NCI-H2107 treated with DMSO at 0.1 percent for 48 hours (cell line): ENCODE measurements at regions not wholly inside any gene's neighbourhood (a gene's known extent, or its start where the extent isn't known, plus 50 kb on each side); places are given as distances from the start of the nearest gene placed in this dataset.
"Not testable (repeated sequence)": the region's sequence is repeated elsewhere in the genome, so short reads cannot be mapped to it uniquely, and the experiment has no call there.

ENCODE experiments used
- DNase-seq: peaks from one replicate; lab custom pipeline; 2025; ENCODE audit not compliant: unreplicated experiment; lab: John Stamatoyannopoulos, UW

- no peak for DNase-seq
Measured at GRCh38 chr10:111558211-111558610, 481.4 kb downstream of the ADRA2A start.

- DNase-seq: no peak
Measured at GRCh38 chr10:111560027-111560426, 483.2 kb downstream of the ADRA2A start.

GRCh38 chr10:111561124-111561523 is 484.3 kb downstream of the ADRA2A start:
- no peak for DNase-seq

- DNase-seq: no peak
Measured at GRCh38 chr10:111565542-111565941, 488.7 kb downstream of the ADRA2A start.

GRCh38 chr10:111578076-111578475 is 501.2 kb downstream of the ADRA2A start:
- DNase-seq: no peak

GRCh38 chr10:111579473-111579872 is 502.6 kb downstream of the ADRA2A start:
- no peak for DNase-seq

- no peak for DNase-seq
Measured at GRCh38 chr10:111590703-111591102, 513.9 kb downstream of the ADRA2A start.

GRCh38 chr10:111593578-111593977 is 516.7 kb downstream of the ADRA2A start:
- DNase-seq: no peak

GRCh38 chr10:111595173-111595572 is 518.3 kb downstream of the ADRA2A start:
- DNase-seq: no peak

GRCh38 chr10:111598433-111599059 is 521.7 kb downstream of the ADRA2A start:
- DNase-seq: peak; percentile 1

GRCh38 chr10:111599943-111600342 is 523.1 kb downstream of the ADRA2A start:
- no peak for DNase-seq

- no peak for DNase-seq
Measured at GRCh38 chr10:111600772-111601171, 523.9 kb downstream of the ADRA2A start.

GRCh38 chr10:111612273-111612672 is 535.4 kb downstream of the ADRA2A start:
- no peak for DNase-seq

GRCh38 chr10:111634191-111634590 is 549.4 kb downstream of the GPAM start:
- no peak for DNase-seq

- no peak for DNase-seq
Measured at GRCh38 chr10:111646021-111646420, 537.5 kb downstream of the GPAM start.

GRCh38 chr10:111648046-111648445 is 535.5 kb downstream of the GPAM start:
- DNase-seq: no peak

- DNase-seq: not testable (repeated sequence)
Measured at GRCh38 chr10:111649080-111649479, 534.5 kb downstream of the GPAM start.

GRCh38 chr10:111650088-111650487 is 533.5 kb downstream of the GPAM start:
- no peak for DNase-seq

- DNase-seq: no peak
Measured at GRCh38 chr10:111656066-111656465, 527.5 kb downstream of the GPAM start.

GRCh38 chr10:111677759-111678158 is 505.8 kb downstream of the GPAM start:
- DNase-seq: no peak

GRCh38 chr10:111686796-111687195 is 496.8 kb downstream of the GPAM start:
- no peak for DNase-seq

- no peak for DNase-seq
Measured at GRCh38 chr10:111698711-111699110, 484.9 kb downstream of the GPAM start.

- no peak for DNase-seq
Measured at GRCh38 chr10:111703986-111704385, 479.6 kb downstream of the GPAM start.
